ENCODE measurements at regions not wholly inside any gene's neighbourhood (a gene's known extent, or its start where the extent isn't known, plus 50 kb on each side); places are given as distances from the start of the nearest gene placed in this dataset.

DNA sequence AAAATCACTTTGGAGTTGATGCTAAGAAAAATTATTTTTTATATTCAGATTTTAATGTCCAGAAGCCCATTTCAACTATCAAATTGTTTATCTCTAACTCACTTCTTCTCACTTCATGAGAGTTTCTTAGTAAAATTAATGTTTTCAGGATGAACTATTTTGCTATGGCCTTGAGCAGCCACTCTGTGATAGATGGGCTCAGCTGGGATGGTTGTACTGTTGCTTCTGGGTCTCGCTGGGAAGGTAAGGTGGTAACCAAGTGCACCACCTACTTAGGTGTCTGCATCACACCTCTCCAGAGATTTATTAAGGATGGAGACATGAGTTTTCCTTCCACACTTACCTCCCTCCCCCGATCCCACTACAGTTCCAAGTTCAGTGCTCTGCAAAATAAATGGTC is 110.3 kb upstream of the ATP2B2 start:
- H3K27ac ChIP-seq (ENCODE audit: low read depth in 2 of 2, low read length in 1 of 2), result no peak overlapping the region
- DNase-seq, result no peak
- no peaks in the 10 kb centered on the region for H3K9me3 ChIP-seq
- H3K36me3 ChIP-seq (replicated peaks in 1 of 2; ENCODE audit: control insufficient read depth in 1 of 2, insufficient read depth in 2 of 2, low read length in 1 of 2), result no peaks in the 10 kb centered on the region
- H4K20me1 ChIP-seq (ENCODE audit: insufficient read depth), result no peaks in the 10 kb centered on the region
- H2AFZ ChIP-seq (ENCODE audit: low read depth), result no peak overlapping the region
- 33% methylated on average over 2 of the region's 2 CpGs for WGBS (ENCODE audit: low lambda C conversion rate)
- H3K79me2 ChIP-seq (ENCODE audit: insufficient read depth), result no peaks in the 10 kb centered on the region
- TF ChIP-seq GATA2 (CRISPR knock-in tag; IDR thresholded peaks at IDR 0.05), result no peak
- TF ChIP-seq, protein P1, sequence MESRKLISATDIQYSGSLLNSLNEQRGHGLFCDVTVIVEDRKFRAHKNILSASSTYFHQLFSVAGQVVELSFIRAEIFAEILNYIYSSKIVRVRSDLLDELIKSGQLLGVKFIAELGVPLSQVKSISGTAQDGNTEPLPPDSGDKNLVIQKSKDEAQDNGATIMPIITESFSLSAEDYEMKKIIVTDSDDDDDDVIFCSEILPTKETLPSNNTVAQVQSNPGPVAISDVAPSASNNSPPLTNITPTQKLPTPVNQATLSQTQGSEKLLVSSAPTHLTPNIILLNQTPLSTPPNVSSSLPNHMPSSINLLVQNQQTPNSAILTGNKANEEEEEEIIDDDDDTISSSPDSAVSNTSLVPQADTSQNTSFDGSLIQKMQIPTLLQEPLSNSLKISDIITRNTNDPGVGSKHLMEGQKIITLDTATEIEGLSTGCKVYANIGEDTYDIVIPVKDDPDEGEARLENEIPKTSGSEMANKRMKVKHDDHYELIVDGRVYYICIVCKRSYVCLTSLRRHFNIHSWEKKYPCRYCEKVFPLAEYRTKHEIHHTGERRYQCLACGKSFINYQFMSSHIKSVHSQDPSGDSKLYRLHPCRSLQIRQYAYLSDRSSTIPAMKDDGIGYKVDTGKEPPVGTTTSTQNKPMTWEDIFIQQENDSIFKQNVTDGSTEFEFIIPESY (IDR thresholded peaks at IDR 0.05; ENCODE audit: borderline replicate concordance, low read depth), result no peak
- TF ChIP-seq TAF1 (IDR thresholded peaks at IDR 0.05; ENCODE audit: borderline replicate concordance, low read depth, low read length), result no peak
- no peaks in the 10 kb centered on the region for H3F3A ChIP-seq (replicated peaks; ENCODE audit: insufficient read depth)
- ChIA-PET CTCF (interaction anchor here (0.8 to 2.2 kb wide), 3 partner anchors 16 to 123 kb away, joined by 3 to 5 read pairs (median 3); no protein-coding TSS in a partner anchor), POLR2A (no interaction called here)
- no peak overlapping the region for H3K4me2 ChIP-seq
- no peaks in the 10 kb centered on the region for H3K9me2 ChIP-seq
- no peaks in the 10 kb centered on the region for H3K27me3 ChIP-seq (ENCODE audit: insufficient read depth)
- H3K4me3 ChIP-seq (ENCODE audit: low read depth in 2 of 2, low read length in 1 of 2), result no peak overlapping the region
- no peak overlapping the region for H3K9ac ChIP-seq
- H3K4me1 ChIP-seq (ENCODE audit: control insufficient read depth in 1 of 2, insufficient read depth in 2 of 2, low read depth in 1 of 2, low read length in 1 of 2), result peaks cover 0 to 11% of the 10 kb centered on the region in 2 experiments; a peak in 1 of 4 replicates

DNA sequence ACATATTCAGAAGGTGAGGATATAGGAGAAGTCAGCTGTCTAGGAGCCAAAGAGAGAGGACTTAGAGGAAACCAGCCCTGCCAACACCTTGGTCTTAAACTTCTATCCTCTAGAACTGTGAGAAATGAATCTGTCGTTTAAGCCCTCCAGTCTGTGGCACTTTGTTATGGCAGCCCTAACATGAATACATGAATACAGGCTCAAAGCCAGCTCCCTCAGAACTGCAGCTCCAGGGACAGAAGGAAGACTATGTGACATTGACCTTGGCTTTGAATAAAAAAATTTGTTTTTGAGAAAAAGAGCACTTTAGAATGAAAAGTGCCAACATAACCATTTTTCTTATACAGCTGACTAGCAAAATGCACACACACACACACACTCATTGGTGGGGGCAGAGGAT is 110.9 kb upstream of the ATP2B2 start:
- no peaks in the 10 kb centered on the region for H4K20me1 ChIP-seq (ENCODE audit: insufficient read depth)
- no peak overlapping the region for H3K27ac ChIP-seq (ENCODE audit: low read depth in 2 of 2, low read length in 1 of 2)
- H3K27me3 ChIP-seq (ENCODE audit: insufficient read depth), result no peaks in the 10 kb centered on the region
- ChIA-PET POLR2A (no interaction called here), CTCF (interaction anchor here (0.8 to 1.8 kb wide), 2 partner anchors 122 to 198 kb away, joined by 3 to 4 read pairs; no protein-coding TSS in a partner anchor)
- H3K9me2 ChIP-seq, result no peaks in the 10 kb centered on the region
- no peak for TF ChIP-seq EP300 (IDR thresholded peaks at IDR 0.05; ENCODE audit: borderline replicate concordance in 1 of 2, low read depth in 1 of 2, low read length in 1 of 2)
- no peak for TF ChIP-seq MXI1 (IDR thresholded peaks at IDR 0.05; ENCODE audit: low read depth, low read length)
- TF ChIP-seq POLR2AphosphoS5 (IDR thresholded peaks at IDR 0.05; ENCODE audit: low read depth, low read length), result no peak
- no peak for TF ChIP-seq MEF2A (IDR thresholded peaks at IDR 0.05; ENCODE audit: borderline replicate concordance, low read depth)
- TF ChIP-seq, protein P2, sequence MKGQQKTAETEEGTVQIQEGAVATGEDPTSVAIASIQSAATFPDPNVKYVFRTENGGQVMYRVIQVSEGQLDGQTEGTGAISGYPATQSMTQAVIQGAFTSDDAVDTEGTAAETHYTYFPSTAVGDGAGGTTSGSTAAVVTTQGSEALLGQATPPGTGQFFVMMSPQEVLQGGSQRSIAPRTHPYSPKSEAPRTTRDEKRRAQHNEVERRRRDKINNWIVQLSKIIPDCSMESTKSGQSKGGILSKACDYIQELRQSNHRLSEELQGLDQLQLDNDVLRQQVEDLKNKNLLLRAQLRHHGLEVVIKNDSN (IDR thresholded peaks at IDR 0.05; ENCODE audit: borderline replicate concordance, low read depth), result no peak
- no peak for TF ChIP-seq TAF1 (IDR thresholded peaks at IDR 0.05; ENCODE audit: borderline replicate concordance, low read depth, low read length)
- no peak for TF ChIP-seq TCF12 (IDR thresholded peaks at IDR 0.05)
- no peak for TF ChIP-seq SIN3A (IDR thresholded peaks at IDR 0.05; ENCODE audit: borderline replicate concordance, low read depth, low read length)
- TF ChIP-seq GATA2 (CRISPR knock-in tag; IDR thresholded peaks at IDR 0.05), result no peak
- TF ChIP-seq RFX5 (IDR thresholded peaks at IDR 0.05; ENCODE audit: low read length), result no peak
- TF ChIP-seq, protein P3, sequence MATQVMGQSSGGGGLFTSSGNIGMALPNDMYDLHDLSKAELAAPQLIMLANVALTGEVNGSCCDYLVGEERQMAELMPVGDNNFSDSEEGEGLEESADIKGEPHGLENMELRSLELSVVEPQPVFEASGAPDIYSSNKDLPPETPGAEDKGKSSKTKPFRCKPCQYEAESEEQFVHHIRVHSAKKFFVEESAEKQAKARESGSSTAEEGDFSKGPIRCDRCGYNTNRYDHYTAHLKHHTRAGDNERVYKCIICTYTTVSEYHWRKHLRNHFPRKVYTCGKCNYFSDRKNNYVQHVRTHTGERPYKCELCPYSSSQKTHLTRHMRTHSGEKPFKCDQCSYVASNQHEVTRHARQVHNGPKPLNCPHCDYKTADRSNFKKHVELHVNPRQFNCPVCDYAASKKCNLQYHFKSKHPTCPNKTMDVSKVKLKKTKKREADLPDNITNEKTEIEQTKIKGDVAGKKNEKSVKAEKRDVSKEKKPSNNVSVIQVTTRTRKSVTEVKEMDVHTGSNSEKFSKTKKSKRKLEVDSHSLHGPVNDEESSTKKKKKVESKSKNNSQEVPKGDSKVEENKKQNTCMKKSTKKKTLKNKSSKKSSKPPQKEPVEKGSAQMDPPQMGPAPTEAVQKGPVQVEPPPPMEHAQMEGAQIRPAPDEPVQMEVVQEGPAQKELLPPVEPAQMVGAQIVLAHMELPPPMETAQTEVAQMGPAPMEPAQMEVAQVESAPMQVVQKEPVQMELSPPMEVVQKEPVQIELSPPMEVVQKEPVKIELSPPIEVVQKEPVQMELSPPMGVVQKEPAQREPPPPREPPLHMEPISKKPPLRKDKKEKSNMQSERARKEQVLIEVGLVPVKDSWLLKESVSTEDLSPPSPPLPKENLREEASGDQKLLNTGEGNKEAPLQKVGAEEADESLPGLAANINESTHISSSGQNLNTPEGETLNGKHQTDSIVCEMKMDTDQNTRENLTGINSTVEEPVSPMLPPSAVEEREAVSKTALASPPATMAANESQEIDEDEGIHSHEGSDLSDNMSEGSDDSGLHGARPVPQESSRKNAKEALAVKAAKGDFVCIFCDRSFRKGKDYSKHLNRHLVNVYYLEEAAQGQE (IDR thresholded peaks at IDR 0.05; ENCODE audit: low read depth, low read length), result no peak
- no peak for TF ChIP-seq FOXM1 (IDR thresholded peaks at IDR 0.05; ENCODE audit: low read depth)
- TF ChIP-seq ELF1 (IDR thresholded peaks at IDR 0.05), result no peak
- no peak for TF ChIP-seq RAD21 (IDR thresholded peaks at IDR 0.05; ENCODE audit: low read length)
- TF ChIP-seq GABPA (IDR thresholded peaks at IDR 0.05; ENCODE audit: low read depth), result no peak
- TF ChIP-seq, protein P4, sequence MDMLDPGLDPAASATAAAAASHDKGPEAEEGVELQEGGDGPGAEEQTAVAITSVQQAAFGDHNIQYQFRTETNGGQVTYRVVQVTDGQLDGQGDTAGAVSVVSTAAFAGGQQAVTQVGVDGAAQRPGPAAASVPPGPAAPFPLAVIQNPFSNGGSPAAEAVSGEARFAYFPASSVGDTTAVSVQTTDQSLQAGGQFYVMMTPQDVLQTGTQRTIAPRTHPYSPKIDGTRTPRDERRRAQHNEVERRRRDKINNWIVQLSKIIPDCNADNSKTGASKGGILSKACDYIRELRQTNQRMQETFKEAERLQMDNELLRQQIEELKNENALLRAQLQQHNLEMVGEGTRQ (IDR thresholded peaks at IDR 0.05; ENCODE audit: borderline replicate concordance, low read depth, low read length), result no peak
- H3K4me2 ChIP-seq, result no peak overlapping the region
- H3K9me3 ChIP-seq, result no peaks in the 10 kb centered on the region
- no peak overlapping the region for H3K4me3 ChIP-seq (ENCODE audit: low read depth in 2 of 2, low read length in 1 of 2)
- DNase-seq, result no peak
- no peaks in the 10 kb centered on the region for H3K79me2 ChIP-seq (ENCODE audit: insufficient read depth)
- peaks cover 0 to 11% of the 10 kb centered on the region in 2 experiments; a peak in 1 of 4 replicates for H3K4me1 ChIP-seq (ENCODE audit: control insufficient read depth in 1 of 2, insufficient read depth in 2 of 2, low read depth in 1 of 2, low read length in 1 of 2)
- no peak overlapping the region for H3K9ac ChIP-seq
- no peaks in the 10 kb centered on the region for H3F3A ChIP-seq (replicated peaks; ENCODE audit: insufficient read depth)
- WGBS (ENCODE audit: low lambda C conversion rate), result 36% methylated on average over 1 of the region's 1 CpG
- no peaks in the 10 kb centered on the region for H3K36me3 ChIP-seq (replicated peaks in 1 of 2; ENCODE audit: control insufficient read depth in 1 of 2, insufficient read depth in 2 of 2, low read length in 1 of 2)
- no peak overlapping the region for H2AFZ ChIP-seq (ENCODE audit: low read depth)
